Panc1 (cell line): ENCODE measurements at regions not wholly inside any gene's neighbourhood (a gene's known extent, or its start where the extent isn't known, plus 50 kb on each side); places are given as distances from the start of the nearest gene placed in this dataset.

Experiments
- ATAC-seq: fragments of 200-7000 bp; cut with Tn5 transposase; 2 replicates; pipeline ENCODE4 v1.9.1; 2020; ENCODE audit warnings: mild to moderate bottlenecking, moderate library complexity
- BruUV-seq: library from RNA; stranded (reverse); fragments of 400-500 nt; replicated peaks from 2 replicates; lab custom pipeline; 2021; lab: Mats Ljungman, UMichigan
- CTCF ChIA-PET: fragments of 300-600 bp; sonication (Branson Sonifier 250); formaldehyde crosslinking; loops from one replicate; lab custom pipeline; 2022; ENCODE audit warnings: antibody characterized with exemption; lab: Charles Lee
- POLR2A ChIA-PET: fragments of 300-600 bp; sonication (Branson Sonifier 250); formaldehyde crosslinking; loops from one replicate; lab custom pipeline; 2022; ENCODE audit warnings: antibody characterized with exemption; lab: Charles Lee
- DNase-seq: peaks from one replicate; pipeline ENCODE4 v3.0.0-alpha.2; 2010; ENCODE audit warnings: low read depth, low spot score
- H3K27ac ChIP-seq: 2 replicates; pipeline ENCODE4 v1.5.1; 2011; ENCODE audit warnings: mild to moderate bottlenecking, low read length, inconsistent platforms
- H3K27me3 ChIP-seq: fragments of 200-500 bp; sonication (Bioruptor generic); 2 replicates; pipeline ENCODE4 v1.6.0; 2014; ENCODE audit warnings: low read length, inconsistent platforms; ENCODE audit not compliant: control insufficient read depth, insufficient read depth
- H3K36me3 ChIP-seq: fragments of 200-500 bp; sonication (Bioruptor generic); 2 replicates; pipeline ENCODE4 v1.5.1; 2014; ENCODE audit warnings: inconsistent platforms, mild to moderate bottlenecking, low read length, moderate library complexity; ENCODE audit not compliant: control insufficient read depth, insufficient read depth
- H3K4me1 ChIP-seq: 2 replicates; pipeline ENCODE4 v1.5.1; 2011; ENCODE audit warnings: inconsistent platforms, mild to moderate bottlenecking, low read length, moderate library complexity; ENCODE audit not compliant: control insufficient read depth, insufficient read depth
- H3K4me3 ChIP-seq, 2 experiments: 2 replicates each; pipeline ENCODE4 v1.5.1; 2011 to 2012; ENCODE audit warnings: low read depth in 2 of 2, low read length in 2 of 2, mild to moderate bottlenecking in 2 of 2, inconsistent platforms in 1 of 2, moderate library complexity in 1 of 2
- H3K9me3 ChIP-seq: fragments of 200-500 bp; sonication (Bioruptor generic); 2 replicates; pipeline ENCODE4 v1.5.1; 2014; ENCODE audit warnings: low read depth, mild to moderate bottlenecking, inconsistent platforms, low read length, moderate library complexity; ENCODE audit not compliant: control insufficient read depth, insufficient read depth
- CTCF ChIP-seq: fragments of 450-650 bp; IDR thresholded peaks from 2 replicates; pipeline ENCODE4 v1.5.1; 2017; ENCODE audit warnings: mild to moderate bottlenecking
- POLR2AphosphoS5 ChIP-seq: IDR thresholded peaks from 2 replicates; pipeline ENCODE4 v1.6.1; 2012; ENCODE audit warnings: mild to moderate bottlenecking, low read depth, low read length, moderate library complexity
- SIN3A ChIP-seq: IDR thresholded peaks from 2 replicates; pipeline ENCODE4 v1.6.1; 2012; ENCODE audit warnings: low read depth, mild to moderate bottlenecking, low read length, moderate library complexity, borderline replicate concordance; ENCODE audit not compliant: insufficient read depth
- TCF7L2 ChIP-seq: IDR thresholded peaks from 2 replicates; pipeline ENCODE4 v1.6.1; 2011; ENCODE audit warnings: mild to moderate bottlenecking, low read depth, low read length, inconsistent platforms
- in situ Hi-C: cut with HindIII; loops from 2 replicates; pipeline ENCODE4 v1.10.0; 2016; ENCODE audit warnings: low sequenced_read_pairs, low pct_unique_long_range_greater_than_20kb
- intact Hi-C: fragments of 100-400 bp; cut with micrococcal nuclease; formaldehyde crosslinking; loops from one replicate; pipeline ENCODE4 v1.10.0; 2022; ENCODE audit not compliant: unreplicated experiment
- TF ChIP-seq, protein P1 (sequence below), 2 experiments: IDR thresholded peaks; 2 replicates each; pipeline ENCODE4 v1.6.1; 2011 to 2012; ENCODE audit warnings: low read depth in 2 of 2, control low read depth in 1 of 2, low read length in 1 of 2, mild to moderate bottlenecking in 1 of 2, moderate library complexity in 1 of 2; ENCODE audit not compliant: insufficient read depth in 1 of 2

DNA sequence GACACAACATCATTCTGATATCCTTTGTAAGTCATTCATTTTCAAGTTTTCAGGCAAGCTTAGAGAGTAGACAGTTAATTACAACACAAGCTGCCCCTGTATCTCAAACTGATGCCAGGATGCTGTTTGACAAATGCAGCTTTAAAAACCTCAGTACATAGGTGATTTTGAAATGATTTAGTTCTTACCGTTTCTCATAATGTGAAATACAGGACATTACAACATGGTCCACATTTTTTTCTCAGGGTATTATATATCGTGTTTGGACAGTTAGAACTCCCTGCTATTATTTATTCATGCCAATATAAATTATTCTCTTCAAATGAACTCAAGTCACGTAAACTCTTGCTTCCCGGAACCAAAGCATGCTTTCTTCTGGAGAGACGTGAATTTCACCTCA lies 1013.9 kb downstream of the EPHA3 start:
- intact Hi-C loops (no loop called here), in situ Hi-C loops (no loop called here)
- H3K27ac ChIP-seq = no peak overlapping the region
- no peaks in the 10 kb centered on the region for H3K9me3 ChIP-seq
- no peaks in the 10 kb centered on the region for H3K27me3 ChIP-seq
- TF ChIP-seq SIN3A (no peak), POLR2AphosphoS5 (no peak), CTCF (no peak), TCF7L2 (no peak)
- TF ChIP-seq, protein P1, sequence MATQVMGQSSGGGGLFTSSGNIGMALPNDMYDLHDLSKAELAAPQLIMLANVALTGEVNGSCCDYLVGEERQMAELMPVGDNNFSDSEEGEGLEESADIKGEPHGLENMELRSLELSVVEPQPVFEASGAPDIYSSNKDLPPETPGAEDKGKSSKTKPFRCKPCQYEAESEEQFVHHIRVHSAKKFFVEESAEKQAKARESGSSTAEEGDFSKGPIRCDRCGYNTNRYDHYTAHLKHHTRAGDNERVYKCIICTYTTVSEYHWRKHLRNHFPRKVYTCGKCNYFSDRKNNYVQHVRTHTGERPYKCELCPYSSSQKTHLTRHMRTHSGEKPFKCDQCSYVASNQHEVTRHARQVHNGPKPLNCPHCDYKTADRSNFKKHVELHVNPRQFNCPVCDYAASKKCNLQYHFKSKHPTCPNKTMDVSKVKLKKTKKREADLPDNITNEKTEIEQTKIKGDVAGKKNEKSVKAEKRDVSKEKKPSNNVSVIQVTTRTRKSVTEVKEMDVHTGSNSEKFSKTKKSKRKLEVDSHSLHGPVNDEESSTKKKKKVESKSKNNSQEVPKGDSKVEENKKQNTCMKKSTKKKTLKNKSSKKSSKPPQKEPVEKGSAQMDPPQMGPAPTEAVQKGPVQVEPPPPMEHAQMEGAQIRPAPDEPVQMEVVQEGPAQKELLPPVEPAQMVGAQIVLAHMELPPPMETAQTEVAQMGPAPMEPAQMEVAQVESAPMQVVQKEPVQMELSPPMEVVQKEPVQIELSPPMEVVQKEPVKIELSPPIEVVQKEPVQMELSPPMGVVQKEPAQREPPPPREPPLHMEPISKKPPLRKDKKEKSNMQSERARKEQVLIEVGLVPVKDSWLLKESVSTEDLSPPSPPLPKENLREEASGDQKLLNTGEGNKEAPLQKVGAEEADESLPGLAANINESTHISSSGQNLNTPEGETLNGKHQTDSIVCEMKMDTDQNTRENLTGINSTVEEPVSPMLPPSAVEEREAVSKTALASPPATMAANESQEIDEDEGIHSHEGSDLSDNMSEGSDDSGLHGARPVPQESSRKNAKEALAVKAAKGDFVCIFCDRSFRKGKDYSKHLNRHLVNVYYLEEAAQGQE (IDR thresholded peaks at IDR 0.05; ENCODE audit: insufficient read depth in 1 of 2, low read depth in 2 of 2, low read length in 1 of 2) = no peak
- H3K4me1 ChIP-seq = no peaks in the 10 kb centered on the region
- DNase-seq (no peak), ATAC-seq (no peak)
- H3K4me3 ChIP-seq = no peak overlapping the region
- H3K36me3 ChIP-seq = no peaks in the 10 kb centered on the region
- no TSS peak for BruUV-seq
- POLR2A ChIA-PET = no interaction called here
- CTCF ChIA-PET = no interaction called here

DNA sequence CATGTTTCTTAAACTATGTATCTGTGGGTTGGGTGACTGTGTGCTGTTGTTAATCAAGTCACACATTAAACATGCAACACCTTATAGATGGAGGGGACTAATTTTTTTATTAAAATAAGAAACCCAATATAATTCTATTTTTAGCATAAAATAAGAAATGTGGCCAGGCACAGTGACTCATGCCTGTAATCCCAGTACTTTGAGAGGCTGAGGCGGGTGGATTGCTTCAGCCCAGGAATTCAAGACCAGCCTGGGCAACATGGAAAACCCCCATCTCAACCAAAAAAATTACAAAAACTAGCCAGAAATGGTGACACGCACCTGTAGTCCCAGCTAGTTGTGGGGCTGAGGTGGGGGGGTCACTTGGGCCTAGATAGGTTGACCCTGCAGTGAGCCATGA lies 1021.0 kb downstream of the EPHA3 start:
- ChIA-PET CTCF (no interaction called here), POLR2A (no interaction called here)
- no peaks in the 10 kb centered on the region for H3K9me3 ChIP-seq
- no peaks in the 10 kb centered on the region for H3K4me1 ChIP-seq
- no peak for ATAC-seq
- H3K27me3 ChIP-seq = no peaks in the 10 kb centered on the region
- no peak overlapping the region for H3K27ac ChIP-seq
- in situ Hi-C loops = no loop called here
- no peak for TF ChIP-seq POLR2AphosphoS5
- TF ChIP-seq TCF7L2 = no peak
- no peak for TF ChIP-seq CTCF
- no peak for TF ChIP-seq SIN3A
- TF ChIP-seq, protein P1 (IDR thresholded peaks at IDR 0.05; ENCODE audit: insufficient read depth in 1 of 2, low read depth in 2 of 2, low read length in 1 of 2) = no peak
- no peak for DNase-seq
- H3K36me3 ChIP-seq = no peaks in the 10 kb centered on the region
- H3K4me3 ChIP-seq = no peak overlapping the region
- intact Hi-C loops = no loop called here
- BruUV-seq = no TSS peak
